ENCODE measurements at regions not wholly inside any gene's neighbourhood (a gene's known extent, or its start where the extent isn't known, plus 50 kb on each side); places are given as distances from the start of the nearest gene placed in this dataset.

GRCh38 chr6:122136386-122136785, 263.1 kb upstream of the HSF2 start:
- Mint-ChIP-seq H3K4me3 (ENCODE audit: unreplicated experiment) (no peak overlapping the region), H3K36me3 (ENCODE audit: unreplicated experiment) (no peaks in the 10 kb centered on the region), H3K27ac (ENCODE audit: unreplicated experiment) (no peak overlapping the region), H3K9me3 (ENCODE audit: unreplicated experiment) (no peaks in the 10 kb centered on the region), H3K27me3 (ENCODE audit: unreplicated experiment) (no peaks in the 10 kb centered on the region), H3K4me1 (ENCODE audit: low read depth, unreplicated experiment) (no peaks in the 10 kb centered on the region)
- no peak for DNase-seq
- TF ChIP-seq, protein P1, sequence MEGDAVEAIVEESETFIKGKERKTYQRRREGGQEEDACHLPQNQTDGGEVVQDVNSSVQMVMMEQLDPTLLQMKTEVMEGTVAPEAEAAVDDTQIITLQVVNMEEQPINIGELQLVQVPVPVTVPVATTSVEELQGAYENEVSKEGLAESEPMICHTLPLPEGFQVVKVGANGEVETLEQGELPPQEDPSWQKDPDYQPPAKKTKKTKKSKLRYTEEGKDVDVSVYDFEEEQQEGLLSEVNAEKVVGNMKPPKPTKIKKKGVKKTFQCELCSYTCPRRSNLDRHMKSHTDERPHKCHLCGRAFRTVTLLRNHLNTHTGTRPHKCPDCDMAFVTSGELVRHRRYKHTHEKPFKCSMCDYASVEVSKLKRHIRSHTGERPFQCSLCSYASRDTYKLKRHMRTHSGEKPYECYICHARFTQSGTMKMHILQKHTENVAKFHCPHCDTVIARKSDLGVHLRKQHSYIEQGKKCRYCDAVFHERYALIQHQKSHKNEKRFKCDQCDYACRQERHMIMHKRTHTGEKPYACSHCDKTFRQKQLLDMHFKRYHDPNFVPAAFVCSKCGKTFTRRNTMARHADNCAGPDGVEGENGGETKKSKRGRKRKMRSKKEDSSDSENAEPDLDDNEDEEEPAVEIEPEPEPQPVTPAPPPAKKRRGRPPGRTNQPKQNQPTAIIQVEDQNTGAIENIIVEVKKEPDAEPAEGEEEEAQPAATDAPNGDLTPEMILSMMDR (IDR thresholded peaks at IDR 0.05; ENCODE audit: partially characterized antibody, unreplicated experiment) = no peak

DNA sequence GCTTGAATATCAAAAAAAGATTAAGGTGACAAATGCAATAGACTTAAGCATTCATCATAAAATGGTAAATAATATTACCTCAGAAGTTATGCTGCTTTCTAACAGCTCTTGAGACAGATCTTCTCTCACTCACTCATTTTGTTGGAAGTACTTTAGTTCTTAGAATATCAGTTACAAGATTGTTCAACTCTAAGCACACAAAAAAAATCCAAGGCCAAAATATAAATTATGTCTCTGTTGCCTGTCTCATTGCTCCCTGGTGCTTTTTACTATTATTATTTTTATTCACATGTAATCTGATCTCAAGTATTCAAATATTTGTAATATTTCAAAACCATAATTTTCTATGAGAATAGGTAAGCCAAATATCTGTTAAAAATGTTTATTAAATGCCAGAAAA, 259.4 kb upstream of the HSF2 start:
- DNase-seq = no peak
- H3K36me3 Mint-ChIP-seq (ENCODE audit: unreplicated experiment) = no peaks in the 10 kb centered on the region
- H3K27ac Mint-ChIP-seq (ENCODE audit: unreplicated experiment) = no peak overlapping the region
- no peak overlapping the region for H3K4me3 Mint-ChIP-seq (ENCODE audit: unreplicated experiment)
- TF ChIP-seq, protein P1 (IDR thresholded peaks at IDR 0.05; ENCODE audit: partially characterized antibody, unreplicated experiment) = no peak
- no peaks in the 10 kb centered on the region for H3K4me1 Mint-ChIP-seq (ENCODE audit: low read depth, unreplicated experiment)
- no peaks in the 10 kb centered on the region for H3K9me3 Mint-ChIP-seq (ENCODE audit: unreplicated experiment)
- no peaks in the 10 kb centered on the region for H3K27me3 Mint-ChIP-seq (ENCODE audit: unreplicated experiment)

GRCh38 chr6:122141246-122141645, 258.2 kb upstream of the HSF2 start:
- Mint-ChIP-seq H3K27ac (ENCODE audit: unreplicated experiment) (no peak overlapping the region), H3K4me3 (ENCODE audit: unreplicated experiment) (no peak overlapping the region), H3K9me3 (ENCODE audit: unreplicated experiment) (no peaks in the 10 kb centered on the region), H3K27me3 (ENCODE audit: unreplicated experiment) (no peaks in the 10 kb centered on the region), H3K4me1 (ENCODE audit: low read depth, unreplicated experiment) (no peaks in the 10 kb centered on the region), H3K36me3 (ENCODE audit: unreplicated experiment) (no peaks in the 10 kb centered on the region)
- no peak for DNase-seq
- TF ChIP-seq, protein P1 (IDR thresholded peaks at IDR 0.05; ENCODE audit: partially characterized antibody, unreplicated experiment) = no peak

- H3K9me3 Mint-ChIP-seq (ENCODE audit: unreplicated experiment) = no peaks in the 10 kb centered on the region
- TF ChIP-seq, protein P1 (IDR thresholded peaks at IDR 0.05; ENCODE audit: partially characterized antibody, unreplicated experiment) = no peak
- H3K27me3 Mint-ChIP-seq (ENCODE audit: unreplicated experiment) = no peaks in the 10 kb centered on the region
- no peaks in the 10 kb centered on the region for H3K36me3 Mint-ChIP-seq (ENCODE audit: unreplicated experiment)
- H3K27ac Mint-ChIP-seq (ENCODE audit: unreplicated experiment) = no peak overlapping the region
- H3K4me1 Mint-ChIP-seq (ENCODE audit: low read depth, unreplicated experiment) = no peaks in the 10 kb centered on the region
- DNase-seq = no peak
- H3K4me3 Mint-ChIP-seq (ENCODE audit: unreplicated experiment) = no peak overlapping the region
Observed at GRCh38 chr6:122143813-122144601, 255.4 kb upstream of the HSF2 start.

- H3K4me1 Mint-ChIP-seq (ENCODE audit: low read depth, unreplicated experiment) = no peaks in the 10 kb centered on the region
- H3K27ac Mint-ChIP-seq (ENCODE audit: unreplicated experiment) = no peak overlapping the region
- TF ChIP-seq, protein P1 (IDR thresholded peaks at IDR 0.05; ENCODE audit: partially characterized antibody, unreplicated experiment) = no peak
- H3K27me3 Mint-ChIP-seq (ENCODE audit: unreplicated experiment) = no peaks in the 10 kb centered on the region
- no peaks in the 10 kb centered on the region for H3K9me3 Mint-ChIP-seq (ENCODE audit: unreplicated experiment)
- no peak for DNase-seq
- H3K4me3 Mint-ChIP-seq (ENCODE audit: unreplicated experiment) = no peak overlapping the region
- no peaks in the 10 kb centered on the region for H3K36me3 Mint-ChIP-seq (ENCODE audit: unreplicated experiment)
Observed at GRCh38 chr6:122145246-122145645, 254.2 kb upstream of the HSF2 start.
